WTC11 (cell line): ENCODE measurements at regions not wholly inside any gene's neighbourhood (a gene's known extent, or its start where the extent isn't known, plus 50 kb on each side); places are given as distances from the start of the nearest gene placed in this dataset.

ENCODE experiments used
- ATAC-seq: fragments of 200-7000 bp; cut with Tn5 transposase; 2 replicates; pipeline ENCODE4 v1.10.0; 2021; ENCODE audit warnings: mild to moderate bottlenecking, moderate library complexity
- CTCF ChIA-PET: fragments of 300-600 bp; sonication (Branson Sonifier 250); formaldehyde crosslinking; loops from one replicate; lab custom pipeline; 2021; ENCODE audit warnings: antibody characterized with exemption; lab: Charles Lee
- POLR2A ChIA-PET: fragments of 350-600 bp; sonication (Branson Sonifier 250); formaldehyde crosslinking; loops from one replicate; lab custom pipeline; 2021; ENCODE audit warnings: antibody characterized with exemption; lab: Charles Lee
- DNase-seq: peaks from one replicate; pipeline ENCODE4 v3.0.0; 2021; ENCODE audit warnings: low spot score
- H3K27ac Mint-ChIP-seq: 2 replicates; pipeline ENCODE4 v1.8.0; 2021; ENCODE audit warnings: mixed read lengths
- H3K27me3 Mint-ChIP-seq: 2 replicates; pipeline ENCODE4 v1.8.0; 2021; ENCODE audit warnings: low read depth, mild to moderate bottlenecking, moderate library complexity, mixed read lengths
- H3K36me3 Mint-ChIP-seq: 2 replicates; pipeline ENCODE4 v1.8.0; 2021; ENCODE audit warnings: mixed read lengths
- H3K4me1 Mint-ChIP-seq: 2 replicates; pipeline ENCODE4 v1.8.0; 2022; ENCODE audit warnings: mixed read lengths
- H3K4me3 Mint-ChIP-seq: 2 replicates; pipeline ENCODE4 v1.8.0; 2021; ENCODE audit warnings: mild to moderate bottlenecking, moderate library complexity, mixed read lengths
- H3K9me3 Mint-ChIP-seq: 2 replicates; pipeline ENCODE4 v1.8.0; 2021; ENCODE audit warnings: mixed read lengths
- FOXJ3 ChIP-seq: sonication (generic); formaldehyde crosslinking; IDR thresholded peaks from 2 replicates; pipeline ENCODE4 v1.9.0; 2021; ENCODE audit warnings: missing genetic modification reagents, mild to moderate bottlenecking, borderline replicate concordance
- GABPB1 ChIP-seq: sonication (generic); formaldehyde crosslinking; IDR thresholded peaks from 2 replicates; pipeline ENCODE4 v1.8.1; 2023; ENCODE audit warnings: mild to moderate bottlenecking, missing genetic modification reagents
- NFE2L1 ChIP-seq: sonication (generic); formaldehyde crosslinking; IDR thresholded peaks from 2 replicates; pipeline ENCODE4 v1.8.1; 2023; ENCODE audit warnings: missing genetic modification reagents
- SMAD4 ChIP-seq: sonication (generic); formaldehyde crosslinking; IDR thresholded peaks from 2 replicates; pipeline ENCODE4 v1.8.0; 2022; ENCODE audit warnings: mild to moderate bottlenecking, missing genetic modification reagents
- TEAD4 ChIP-seq: sonication (generic); formaldehyde crosslinking; IDR thresholded peaks from 2 replicates; pipeline ENCODE4 v1.8.0; 2022; ENCODE audit warnings: mild to moderate bottlenecking, missing genetic modification reagents
- ZNF138 ChIP-seq: sonication (generic); formaldehyde crosslinking; conservative IDR thresholded peaks from 2 replicates; pipeline ENCODE4 v1.8.1; 2022; ENCODE audit warnings: mild to moderate bottlenecking, moderate library complexity, missing genetic modification reagents
- ZNF232 ChIP-seq: sonication (generic); formaldehyde crosslinking; IDR thresholded peaks from 2 replicates; pipeline ENCODE4 v1.8.0; 2022; ENCODE audit warnings: mild to moderate bottlenecking, missing genetic modification reagents
- ZNF423 ChIP-seq: fragments of 250-450 bp; sonication (Bioruptor Pico); IDR thresholded peaks from 2 replicates; pipeline ENCODE4 v2.1.2; 2022; ENCODE audit warnings: mild to moderate bottlenecking, moderate library complexity
- TF ChIP-seq, protein P1 (sequence below): fragments of 250-450 bp; sonication (Bioruptor Pico); IDR thresholded peaks from 2 replicates; pipeline ENCODE4 v1.8.0; 2021; ENCODE audit warnings: mild to moderate bottlenecking
- TF ChIP-seq, protein P2 (sequence below): sonication (generic); formaldehyde crosslinking; IDR thresholded peaks from 2 replicates; pipeline ENCODE4 v1.8.0; 2022; ENCODE audit warnings: mild to moderate bottlenecking, missing genetic modification reagents
- TF ChIP-seq, protein P3 (sequence below): sonication (generic); formaldehyde crosslinking; IDR thresholded peaks from 2 replicates; pipeline ENCODE4 v1.8.0; 2022; ENCODE audit warnings: mild to moderate bottlenecking, missing genetic modification reagents
- TF ChIP-seq, protein P4 (sequence below): sonication (generic); formaldehyde crosslinking; IDR thresholded peaks from 2 replicates; pipeline ENCODE4 v1.8.0; 2022; ENCODE audit warnings: missing genetic modification reagents
- TF ChIP-seq, protein P5 (sequence below): sonication (generic); formaldehyde crosslinking; IDR thresholded peaks from 2 replicates; pipeline ENCODE4 v1.8.0; 2022; ENCODE audit warnings: mild to moderate bottlenecking, missing genetic modification reagents
- TF ChIP-seq, protein P6 (sequence below): sonication (generic); formaldehyde crosslinking; IDR thresholded peaks from 2 replicates; pipeline ENCODE4 v1.8.1; 2023; ENCODE audit warnings: mild to moderate bottlenecking, missing genetic modification reagents, moderate library complexity
- TF ChIP-seq, protein P7 (sequence below): sonication (generic); formaldehyde crosslinking; IDR thresholded peaks from 2 replicates; pipeline ENCODE4 v1.8.1; 2022; ENCODE audit warnings: mild to moderate bottlenecking, moderate library complexity, missing genetic modification reagents
- TF ChIP-seq, protein P8 (sequence below): fragments of 250-450 bp; sonication (Bioruptor Pico); IDR thresholded peaks from 2 replicates; pipeline ENCODE4 v1.9.0; 2021; ENCODE audit warnings: mild to moderate bottlenecking, borderline replicate concordance
- TF ChIP-seq, protein P9 (sequence below): fragments of 250-450 bp; sonication (Bioruptor Pico); IDR thresholded peaks from 2 replicates; pipeline ENCODE4 v2.1.2; 2022; ENCODE audit warnings: mild to moderate bottlenecking, moderate library complexity

DNA sequence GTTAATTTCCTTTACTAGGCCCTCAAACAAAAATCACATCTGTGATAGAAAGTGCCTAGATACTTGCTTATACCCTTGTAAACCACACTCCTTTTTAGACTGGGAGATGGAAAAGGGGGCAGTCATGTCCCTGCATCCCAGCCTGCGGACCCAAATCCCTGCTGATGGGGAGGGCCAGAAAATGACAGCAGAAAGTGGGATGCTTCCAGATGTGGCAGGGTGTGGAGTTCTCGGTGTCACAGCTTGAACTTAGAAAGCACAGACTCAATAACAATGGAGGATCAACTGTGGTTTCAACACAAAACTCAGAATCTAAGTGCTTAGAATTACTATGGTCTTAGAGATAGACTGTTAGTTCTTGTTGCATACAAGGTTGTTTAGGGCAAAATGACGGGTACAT lies 95.6 kb upstream of the F3 start:
- Mint-ChIP-seq H3K27me3 (no peaks in the 10 kb centered on the region), H3K4me1 (peaks cover 25% of the 10 kb centered on the region), H3K4me3 (no peak overlapping the region), H3K27ac (no peak overlapping the region), H3K9me3 (no peaks in the 10 kb centered on the region), H3K36me3 (no peaks in the 10 kb centered on the region)
- no peak for ATAC-seq
- ChIA-PET CTCF (no interaction called here), POLR2A (no interaction called here)
- DNase-seq: no peak
- TF ChIP-seq GABPB1 (no peak), FOXJ3 (CRISPR knock-in tag) (no peak), ZNF423 (CRISPR knock-in tag) (no peak), ZNF138 (CRISPR knock-in tag) (no peak), TEAD4 (no peak), ZNF232 (CRISPR knock-in tag) (no peak), SMAD4 (no peak)
- TF ChIP-seq, protein P1, sequence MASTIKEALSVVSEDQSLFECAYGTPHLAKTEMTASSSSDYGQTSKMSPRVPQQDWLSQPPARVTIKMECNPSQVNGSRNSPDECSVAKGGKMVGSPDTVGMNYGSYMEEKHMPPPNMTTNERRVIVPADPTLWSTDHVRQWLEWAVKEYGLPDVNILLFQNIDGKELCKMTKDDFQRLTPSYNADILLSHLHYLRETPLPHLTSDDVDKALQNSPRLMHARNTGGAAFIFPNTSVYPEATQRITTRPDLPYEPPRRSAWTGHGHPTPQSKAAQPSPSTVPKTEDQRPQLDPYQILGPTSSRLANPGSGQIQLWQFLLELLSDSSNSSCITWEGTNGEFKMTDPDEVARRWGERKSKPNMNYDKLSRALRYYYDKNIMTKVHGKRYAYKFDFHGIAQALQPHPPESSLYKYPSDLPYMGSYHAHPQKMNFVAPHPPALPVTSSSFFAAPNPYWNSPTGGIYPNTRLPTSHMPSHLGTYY (CRISPR knock-in tag): no peak
- TF ChIP-seq, protein P2, sequence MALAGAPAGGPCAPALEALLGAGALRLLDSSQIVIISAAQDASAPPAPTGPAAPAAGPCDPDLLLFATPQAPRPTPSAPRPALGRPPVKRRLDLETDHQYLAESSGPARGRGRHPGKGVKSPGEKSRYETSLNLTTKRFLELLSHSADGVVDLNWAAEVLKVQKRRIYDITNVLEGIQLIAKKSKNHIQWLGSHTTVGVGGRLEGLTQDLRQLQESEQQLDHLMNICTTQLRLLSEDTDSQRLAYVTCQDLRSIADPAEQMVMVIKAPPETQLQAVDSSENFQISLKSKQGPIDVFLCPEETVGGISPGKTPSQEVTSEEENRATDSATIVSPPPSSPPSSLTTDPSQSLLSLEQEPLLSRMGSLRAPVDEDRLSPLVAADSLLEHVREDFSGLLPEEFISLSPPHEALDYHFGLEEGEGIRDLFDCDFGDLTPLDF (CRISPR knock-in tag): no peak
- TF ChIP-seq, protein P3, sequence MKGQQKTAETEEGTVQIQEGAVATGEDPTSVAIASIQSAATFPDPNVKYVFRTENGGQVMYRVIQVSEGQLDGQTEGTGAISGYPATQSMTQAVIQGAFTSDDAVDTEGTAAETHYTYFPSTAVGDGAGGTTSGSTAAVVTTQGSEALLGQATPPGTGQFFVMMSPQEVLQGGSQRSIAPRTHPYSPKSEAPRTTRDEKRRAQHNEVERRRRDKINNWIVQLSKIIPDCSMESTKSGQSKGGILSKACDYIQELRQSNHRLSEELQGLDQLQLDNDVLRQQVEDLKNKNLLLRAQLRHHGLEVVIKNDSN (CRISPR knock-in tag): no peak
- TF ChIP-seq, protein P4, sequence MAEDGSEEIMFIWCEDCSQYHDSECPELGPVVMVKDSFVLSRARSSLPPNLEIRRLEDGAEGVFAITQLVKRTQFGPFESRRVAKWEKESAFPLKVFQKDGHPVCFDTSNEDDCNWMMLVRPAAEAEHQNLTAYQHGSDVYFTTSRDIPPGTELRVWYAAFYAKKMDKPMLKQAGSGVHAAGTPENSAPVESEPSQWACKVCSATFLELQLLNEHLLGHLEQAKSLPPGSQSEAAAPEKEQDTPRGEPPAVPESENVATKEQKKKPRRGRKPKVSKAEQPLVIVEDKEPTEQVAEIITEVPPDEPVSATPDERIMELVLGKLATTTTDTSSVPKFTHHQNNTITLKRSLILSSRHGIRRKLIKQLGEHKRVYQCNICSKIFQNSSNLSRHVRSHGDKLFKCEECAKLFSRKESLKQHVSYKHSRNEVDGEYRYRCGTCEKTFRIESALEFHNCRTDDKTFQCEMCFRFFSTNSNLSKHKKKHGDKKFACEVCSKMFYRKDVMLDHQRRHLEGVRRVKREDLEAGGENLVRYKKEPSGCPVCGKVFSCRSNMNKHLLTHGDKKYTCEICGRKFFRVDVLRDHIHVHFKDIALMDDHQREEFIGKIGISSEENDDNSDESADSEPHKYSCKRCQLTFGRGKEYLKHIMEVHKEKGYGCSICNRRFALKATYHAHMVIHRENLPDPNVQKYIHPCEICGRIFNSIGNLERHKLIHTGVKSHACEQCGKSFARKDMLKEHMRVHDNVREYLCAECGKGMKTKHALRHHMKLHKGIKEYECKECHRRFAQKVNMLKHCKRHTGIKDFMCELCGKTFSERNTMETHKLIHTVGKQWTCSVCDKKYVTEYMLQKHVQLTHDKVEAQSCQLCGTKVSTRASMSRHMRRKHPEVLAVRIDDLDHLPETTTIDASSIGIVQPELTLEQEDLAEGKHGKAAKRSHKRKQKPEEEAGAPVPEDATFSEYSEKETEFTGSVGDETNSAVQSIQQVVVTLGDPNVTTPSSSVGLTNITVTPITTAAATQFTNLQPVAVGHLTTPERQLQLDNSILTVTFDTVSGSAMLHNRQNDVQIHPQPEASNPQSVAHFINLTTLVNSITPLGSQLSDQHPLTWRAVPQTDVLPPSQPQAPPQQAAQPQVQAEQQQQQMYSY (CRISPR knock-in tag): no peak
- TF ChIP-seq, protein P5, sequence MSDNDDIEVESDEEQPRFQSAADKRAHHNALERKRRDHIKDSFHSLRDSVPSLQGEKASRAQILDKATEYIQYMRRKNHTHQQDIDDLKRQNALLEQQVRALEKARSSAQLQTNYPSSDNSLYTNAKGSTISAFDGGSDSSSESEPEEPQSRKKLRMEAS (CRISPR knock-in tag): no peak
- TF ChIP-seq, protein P6, sequence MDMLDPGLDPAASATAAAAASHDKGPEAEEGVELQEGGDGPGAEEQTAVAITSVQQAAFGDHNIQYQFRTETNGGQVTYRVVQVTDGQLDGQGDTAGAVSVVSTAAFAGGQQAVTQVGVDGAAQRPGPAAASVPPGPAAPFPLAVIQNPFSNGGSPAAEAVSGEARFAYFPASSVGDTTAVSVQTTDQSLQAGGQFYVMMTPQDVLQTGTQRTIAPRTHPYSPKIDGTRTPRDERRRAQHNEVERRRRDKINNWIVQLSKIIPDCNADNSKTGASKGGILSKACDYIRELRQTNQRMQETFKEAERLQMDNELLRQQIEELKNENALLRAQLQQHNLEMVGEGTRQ (CRISPR knock-in tag): no peak

DNA sequence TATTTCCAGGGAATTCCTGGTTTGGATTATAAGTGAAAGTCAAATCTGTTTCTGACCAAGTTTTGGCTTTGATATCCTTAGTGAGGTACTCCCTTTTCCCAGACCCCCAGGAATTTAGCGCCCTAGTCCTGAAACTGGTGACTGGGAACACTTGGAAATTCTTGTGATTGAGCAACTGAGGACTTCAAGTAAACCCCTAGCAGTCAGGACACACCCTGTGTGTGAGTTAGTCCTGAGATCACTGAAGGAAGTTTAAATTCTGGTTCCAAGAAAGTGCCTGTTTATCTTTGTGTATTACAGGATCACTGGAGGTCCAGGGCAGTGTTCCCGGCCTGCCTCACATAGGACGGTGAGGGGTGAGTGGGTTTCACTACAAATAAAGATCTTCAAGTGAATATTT lies 95.1 kb upstream of the F3 start:
- Mint-ChIP-seq H3K27me3 (no peaks in the 10 kb centered on the region), H3K27ac (no peak overlapping the region), H3K9me3 (no peaks in the 10 kb centered on the region), H3K4me1 (peaks cover 25% of the 10 kb centered on the region), H3K36me3 (no peaks in the 10 kb centered on the region), H3K4me3 (no peak overlapping the region)
- CTCF ChIA-PET: interaction anchor here (1.7 to 2.2 kb wide), 3 partner anchors 8 to 155 kb away, joined by 5 to 12 read pairs (median 6); no protein-coding TSS in a partner anchor
- TF ChIP-seq, protein P7, sequence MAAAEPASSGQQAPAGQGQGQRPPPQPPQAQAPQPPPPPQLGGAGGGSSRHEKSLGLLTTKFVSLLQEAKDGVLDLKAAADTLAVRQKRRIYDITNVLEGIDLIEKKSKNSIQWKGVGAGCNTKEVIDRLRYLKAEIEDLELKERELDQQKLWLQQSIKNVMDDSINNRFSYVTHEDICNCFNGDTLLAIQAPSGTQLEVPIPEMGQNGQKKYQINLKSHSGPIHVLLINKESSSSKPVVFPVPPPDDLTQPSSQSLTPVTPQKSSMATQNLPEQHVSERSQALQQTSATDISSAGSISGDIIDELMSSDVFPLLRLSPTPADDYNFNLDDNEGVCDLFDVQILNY (CRISPR knock-in tag): no peak
- TF ChIP-seq, protein P8, sequence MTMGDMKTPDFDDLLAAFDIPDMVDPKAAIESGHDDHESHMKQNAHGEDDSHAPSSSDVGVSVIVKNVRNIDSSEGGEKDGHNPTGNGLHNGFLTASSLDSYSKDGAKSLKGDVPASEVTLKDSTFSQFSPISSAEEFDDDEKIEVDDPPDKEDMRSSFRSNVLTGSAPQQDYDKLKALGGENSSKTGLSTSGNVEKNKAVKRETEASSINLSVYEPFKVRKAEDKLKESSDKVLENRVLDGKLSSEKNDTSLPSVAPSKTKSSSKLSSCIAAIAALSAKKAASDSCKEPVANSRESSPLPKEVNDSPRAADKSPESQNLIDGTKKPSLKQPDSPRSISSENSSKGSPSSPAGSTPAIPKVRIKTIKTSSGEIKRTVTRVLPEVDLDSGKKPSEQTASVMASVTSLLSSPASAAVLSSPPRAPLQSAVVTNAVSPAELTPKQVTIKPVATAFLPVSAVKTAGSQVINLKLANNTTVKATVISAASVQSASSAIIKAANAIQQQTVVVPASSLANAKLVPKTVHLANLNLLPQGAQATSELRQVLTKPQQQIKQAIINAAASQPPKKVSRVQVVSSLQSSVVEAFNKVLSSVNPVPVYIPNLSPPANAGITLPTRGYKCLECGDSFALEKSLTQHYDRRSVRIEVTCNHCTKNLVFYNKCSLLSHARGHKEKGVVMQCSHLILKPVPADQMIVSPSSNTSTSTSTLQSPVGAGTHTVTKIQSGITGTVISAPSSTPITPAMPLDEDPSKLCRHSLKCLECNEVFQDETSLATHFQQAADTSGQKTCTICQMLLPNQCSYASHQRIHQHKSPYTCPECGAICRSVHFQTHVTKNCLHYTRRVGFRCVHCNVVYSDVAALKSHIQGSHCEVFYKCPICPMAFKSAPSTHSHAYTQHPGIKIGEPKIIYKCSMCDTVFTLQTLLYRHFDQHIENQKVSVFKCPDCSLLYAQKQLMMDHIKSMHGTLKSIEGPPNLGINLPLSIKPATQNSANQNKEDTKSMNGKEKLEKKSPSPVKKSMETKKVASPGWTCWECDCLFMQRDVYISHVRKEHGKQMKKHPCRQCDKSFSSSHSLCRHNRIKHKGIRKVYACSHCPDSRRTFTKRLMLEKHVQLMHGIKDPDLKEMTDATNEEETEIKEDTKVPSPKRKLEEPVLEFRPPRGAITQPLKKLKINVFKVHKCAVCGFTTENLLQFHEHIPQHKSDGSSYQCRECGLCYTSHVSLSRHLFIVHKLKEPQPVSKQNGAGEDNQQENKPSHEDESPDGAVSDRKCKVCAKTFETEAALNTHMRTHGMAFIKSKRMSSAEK (CRISPR knock-in tag): no peak
- TF ChIP-seq, protein P9, sequence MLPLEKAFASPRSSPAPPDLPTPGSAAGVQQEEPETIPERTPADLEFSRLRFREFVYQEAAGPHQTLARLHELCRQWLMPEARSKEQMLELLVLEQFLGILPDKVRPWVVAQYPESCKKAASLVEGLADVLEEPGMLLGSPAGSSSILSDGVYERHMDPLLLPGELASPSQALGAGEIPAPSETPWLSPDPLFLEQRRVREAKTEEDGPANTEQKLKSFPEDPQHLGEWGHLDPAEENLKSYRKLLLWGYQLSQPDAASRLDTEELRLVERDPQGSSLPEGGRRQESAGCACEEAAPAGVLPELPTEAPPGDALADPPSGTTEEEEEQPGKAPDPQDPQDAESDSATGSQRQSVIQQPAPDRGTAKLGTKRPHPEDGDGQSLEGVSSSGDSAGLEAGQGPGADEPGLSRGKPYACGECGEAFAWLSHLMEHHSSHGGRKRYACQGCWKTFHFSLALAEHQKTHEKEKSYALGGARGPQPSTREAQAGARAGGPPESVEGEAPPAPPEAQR (CRISPR knock-in tag): no peak
- no peak for TF ChIP-seq NFE2L1 (CRISPR knock-in tag)
- ATAC-seq (no peak), DNase-seq (no peak)
- POLR2A ChIA-PET: interaction anchor here (0.6 kb wide), 1 partner anchor 12 kb away, joined by 6 read pairs; no protein-coding TSS in a partner anchor
